ENCODE measurements at regions not wholly inside any gene's neighbourhood (a gene's known extent, or its start where the extent isn't known, plus 50 kb on each side); places are given as distances from the start of the nearest gene placed in this dataset.

GRCh38 chr6:87945966-87946365 lies 101.7 kb upstream of the SPACA1 start:
- TF ChIP-seq EZH2phosphoT487 (IDR thresholded peaks at IDR 0.05; ENCODE audit: insufficient read depth, low read depth) (no peak), EZH2 (IDR thresholded peaks at IDR 0.05; ENCODE audit: insufficient read depth, poor library complexity, severe bottlenecking) (no peak)

All from GM23248 (cell line).